ENCODE measurements at regions not wholly inside any gene's neighbourhood (a gene's known extent, or its start where the extent isn't known, plus 50 kb on each side); places are given as distances from the start of the nearest gene placed in this dataset.
"Not testable (repeated sequence)": the region's sequence is repeated elsewhere in the genome, so short reads cannot be mapped to it uniquely, and the experiment has no call there.

- H3K9me3 ChIP-seq = no peaks in the 10 kb centered on the region
- H3K27ac ChIP-seq (ENCODE audit: low read depth in 2 of 2, low read length in 1 of 2) = no peak overlapping the region
- no peaks in the 10 kb centered on the region for H3K4me1 ChIP-seq (ENCODE audit: control insufficient read depth in 1 of 2, insufficient read depth in 2 of 2, low read depth in 1 of 2, low read length in 1 of 2)
- no peak overlapping the region for H3K9ac ChIP-seq
- H3K36me3 ChIP-seq (replicated peaks in 1 of 2; ENCODE audit: control insufficient read depth in 1 of 2, insufficient read depth in 2 of 2, low read length in 1 of 2) = peaks cover 0 to 4% of the 10 kb centered on the region in 2 experiments
- no peak overlapping the region for H3K4me3 ChIP-seq (ENCODE audit: low read depth in 2 of 2, low read length in 1 of 2)
- no peaks in the 10 kb centered on the region for H3K9me2 ChIP-seq
- H4K20me1 ChIP-seq (ENCODE audit: insufficient read depth) = no peaks in the 10 kb centered on the region
- H3K27me3 ChIP-seq (ENCODE audit: insufficient read depth) = no peaks in the 10 kb centered on the region
- no peak for DNase-seq
- no peaks in the 10 kb centered on the region for H3F3A ChIP-seq (replicated peaks; ENCODE audit: insufficient read depth)
- POLR2A ChIA-PET = no interaction called here
- TF ChIP-seq, protein P1, sequence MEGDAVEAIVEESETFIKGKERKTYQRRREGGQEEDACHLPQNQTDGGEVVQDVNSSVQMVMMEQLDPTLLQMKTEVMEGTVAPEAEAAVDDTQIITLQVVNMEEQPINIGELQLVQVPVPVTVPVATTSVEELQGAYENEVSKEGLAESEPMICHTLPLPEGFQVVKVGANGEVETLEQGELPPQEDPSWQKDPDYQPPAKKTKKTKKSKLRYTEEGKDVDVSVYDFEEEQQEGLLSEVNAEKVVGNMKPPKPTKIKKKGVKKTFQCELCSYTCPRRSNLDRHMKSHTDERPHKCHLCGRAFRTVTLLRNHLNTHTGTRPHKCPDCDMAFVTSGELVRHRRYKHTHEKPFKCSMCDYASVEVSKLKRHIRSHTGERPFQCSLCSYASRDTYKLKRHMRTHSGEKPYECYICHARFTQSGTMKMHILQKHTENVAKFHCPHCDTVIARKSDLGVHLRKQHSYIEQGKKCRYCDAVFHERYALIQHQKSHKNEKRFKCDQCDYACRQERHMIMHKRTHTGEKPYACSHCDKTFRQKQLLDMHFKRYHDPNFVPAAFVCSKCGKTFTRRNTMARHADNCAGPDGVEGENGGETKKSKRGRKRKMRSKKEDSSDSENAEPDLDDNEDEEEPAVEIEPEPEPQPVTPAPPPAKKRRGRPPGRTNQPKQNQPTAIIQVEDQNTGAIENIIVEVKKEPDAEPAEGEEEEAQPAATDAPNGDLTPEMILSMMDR (IDR thresholded peaks at IDR 0.05) = no peak
- TF ChIP-seq JUND (IDR thresholded peaks at IDR 0.05) = no peak
- TF ChIP-seq TAF1 (IDR thresholded peaks at IDR 0.05; ENCODE audit: borderline replicate concordance, low read depth, low read length) = no peak
- TF ChIP-seq NRF1 (IDR thresholded peaks at IDR 0.05; ENCODE audit: low read depth, low read length) = no peak
- no peak for TF ChIP-seq ELF1 (IDR thresholded peaks at IDR 0.05)
- no peaks in the 10 kb centered on the region for H3K79me2 ChIP-seq (ENCODE audit: insufficient read depth)
- no peak overlapping the region for H2AFZ ChIP-seq (ENCODE audit: low read depth)
- whole genome bisulfite sequencing (ENCODE audit: low lambda C conversion rate) = 51% methylated on average over 3 of the region's 3 CpGs
- CTCF ChIA-PET = no interaction called here
- no peak overlapping the region for H3K4me2 ChIP-seq
These were observed 1314.0 kb downstream of the JRKL start for GRCh38 chr11:97703851-97704250.

- 20% methylated on average over 1 of the region's 1 CpG for WGBS (ENCODE audit: low lambda C conversion rate)
- not testable (repeated sequence) for DNase-seq; H3K27me3 ChIP-seq (ENCODE audit: insufficient read depth)
These were observed 1315.3 kb upstream of the CNTN5 start for GRCh38 chr11:97705441-97705840.

DNA sequence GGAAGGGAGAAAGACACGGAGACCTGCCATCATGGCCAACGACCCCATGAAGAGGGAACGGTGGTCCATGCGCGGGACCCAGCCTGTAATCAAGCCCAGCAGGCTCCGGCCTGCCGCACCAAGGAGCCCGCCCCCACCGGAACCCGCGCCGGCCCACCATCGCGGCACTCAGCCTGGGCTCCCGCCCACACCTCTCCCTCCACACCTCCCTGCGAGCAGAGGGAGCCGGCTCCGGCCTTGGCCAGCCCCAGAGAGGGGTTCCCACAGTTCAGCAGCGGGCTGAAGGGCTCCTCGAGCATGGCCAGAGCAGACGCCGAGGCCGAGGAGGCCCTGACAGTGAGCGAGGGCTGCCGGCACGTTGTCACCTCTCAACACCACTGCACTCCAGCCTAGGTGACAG is 1302.8 kb upstream of the CNTN5 start:
- Histone ChIP-seq H3F3A (replicated peaks; ENCODE audit: insufficient read depth) (peaks cover 6% of the 10 kb centered on the region), H3K9me2 (no peaks in the 10 kb centered on the region), H2AFZ (ENCODE audit: low read depth) (no peak overlapping the region), H3K4me1 (ENCODE audit: control insufficient read depth in 1 of 2, insufficient read depth in 2 of 2, low read depth in 1 of 2, low read length in 1 of 2) (peaks cover 0 to 7% of the 10 kb centered on the region in 2 experiments; a peak in 3 of 4 replicates), H3K4me3 (ENCODE audit: low read depth in 2 of 2, low read length in 1 of 2) (no peak overlapping the region), H3K27ac (ENCODE audit: low read depth in 2 of 2, low read length in 1 of 2) (no peak overlapping the region), H3K9ac (no peak overlapping the region), H3K27me3 (ENCODE audit: insufficient read depth) (no peaks in the 10 kb centered on the region), H3K9me3 (no peaks in the 10 kb centered on the region), H3K36me3 (replicated peaks in 1 of 2; ENCODE audit: control insufficient read depth in 1 of 2, insufficient read depth in 2 of 2, low read length in 1 of 2) (no peaks in the 10 kb centered on the region), H3K4me2 (no peak overlapping the region), H3K79me2 (ENCODE audit: insufficient read depth) (no peaks in the 10 kb centered on the region), H4K20me1 (ENCODE audit: insufficient read depth) (no peaks in the 10 kb centered on the region)
- no peak for DNase-seq
- TF ChIP-seq RCOR1 (IDR thresholded peaks at IDR 0.05; ENCODE audit: low read length) (no peak), GABPA (IDR thresholded peaks at IDR 0.05; ENCODE audit: low read depth) (no peak), EZH2phosphoT487 (IDR thresholded peaks at IDR 0.05; ENCODE audit: borderline replicate concordance, low read depth) (no peak), JUND (IDR thresholded peaks at IDR 0.05) (no peak), POLR2AphosphoS5 (IDR thresholded peaks at IDR 0.05; ENCODE audit: low read depth, low read length) (no peak), RFX5 (IDR thresholded peaks at IDR 0.05; ENCODE audit: low read length) (no peak), RXRA (IDR thresholded peaks at IDR 0.05; ENCODE audit: borderline replicate concordance, low read depth) (no peak), TCF12 (IDR thresholded peaks at IDR 0.05) (no peak), FOSL2 (IDR thresholded peaks at IDR 0.05; ENCODE audit: borderline replicate concordance, low read depth) (no peak), SMC3 (IDR thresholded peaks at IDR 0.05; ENCODE audit: low read depth, low read length) (no peak), NFIC (IDR thresholded peaks at IDR 0.05; ENCODE audit: borderline replicate concordance) (no peak)
- TF ChIP-seq, protein P2, sequence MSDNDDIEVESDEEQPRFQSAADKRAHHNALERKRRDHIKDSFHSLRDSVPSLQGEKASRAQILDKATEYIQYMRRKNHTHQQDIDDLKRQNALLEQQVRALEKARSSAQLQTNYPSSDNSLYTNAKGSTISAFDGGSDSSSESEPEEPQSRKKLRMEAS (IDR thresholded peaks at IDR 0.05; ENCODE audit: low read depth) = no peak
- TF ChIP-seq, protein P3, sequence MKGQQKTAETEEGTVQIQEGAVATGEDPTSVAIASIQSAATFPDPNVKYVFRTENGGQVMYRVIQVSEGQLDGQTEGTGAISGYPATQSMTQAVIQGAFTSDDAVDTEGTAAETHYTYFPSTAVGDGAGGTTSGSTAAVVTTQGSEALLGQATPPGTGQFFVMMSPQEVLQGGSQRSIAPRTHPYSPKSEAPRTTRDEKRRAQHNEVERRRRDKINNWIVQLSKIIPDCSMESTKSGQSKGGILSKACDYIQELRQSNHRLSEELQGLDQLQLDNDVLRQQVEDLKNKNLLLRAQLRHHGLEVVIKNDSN (IDR thresholded peaks at IDR 0.05; ENCODE audit: borderline replicate concordance, low read depth) = no peak
- POLR2A ChIA-PET = no interaction called here
- WGBS (ENCODE audit: low lambda C conversion rate) = 83% methylated on average over 7 of the region's 26 CpGs
- CTCF ChIA-PET = interaction anchor here (1.4 kb wide), 1 partner anchor 26 kb away, joined by 3 read pairs; no protein-coding TSS in a partner anchor

More at GRCh38 chr11:97705441-97705840, 1315.3 kb upstream of the CNTN5 start:
- H3F3A ChIP-seq (replicated peaks; ENCODE audit: insufficient read depth); H2AFZ ChIP-seq (ENCODE audit: low read depth); H3K9me3 ChIP-seq; H3K36me3 ChIP-seq (replicated peaks in 1 of 2; ENCODE audit: control insufficient read depth in 1 of 2, insufficient read depth in 2 of 2, low read length in 1 of 2); H3K4me1 ChIP-seq (ENCODE audit: control insufficient read depth in 1 of 2, insufficient read depth in 2 of 2, low read depth in 1 of 2, low read length in 1 of 2); H3K9me2 ChIP-seq; H3K9ac ChIP-seq; POLR2A ChIA-PET; H3K27ac ChIP-seq (ENCODE audit: low read depth in 2 of 2, low read length in 1 of 2); CTCF ChIA-PET; H3K4me2 ChIP-seq; H4K20me1 ChIP-seq (ENCODE audit: insufficient read depth); H3K4me3 ChIP-seq (ENCODE audit: low read depth in 2 of 2, low read length in 1 of 2); H3K79me2 ChIP-seq (ENCODE audit: insufficient read depth): not testable (repeated sequence)

All from SK-N-SH (cell line).